ENCODE measurements at regions not wholly inside any gene's neighbourhood (a gene's known extent, or its start where the extent isn't known, plus 50 kb on each side); places are given as distances from the start of the nearest gene placed in this dataset.

DNA sequence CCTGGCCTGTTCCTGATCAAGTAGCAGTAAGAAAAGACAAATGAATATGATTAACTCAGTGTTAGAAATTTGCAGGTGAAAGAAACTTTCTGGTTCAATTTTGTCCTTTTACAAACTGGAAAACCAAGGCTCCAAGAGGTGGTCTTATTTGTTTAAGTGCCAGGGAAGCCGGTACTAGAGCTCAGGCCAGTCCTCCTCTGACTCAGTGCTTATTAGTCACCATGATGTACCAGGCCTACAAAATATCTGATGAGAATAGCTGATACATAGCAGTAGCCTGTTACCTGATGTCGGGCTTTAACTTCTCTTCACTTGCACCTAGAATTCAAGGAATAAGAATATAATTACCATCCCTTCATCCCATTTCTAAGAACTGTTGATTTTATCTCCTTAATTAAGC is 394.8 kb downstream of the LMX1A start:
- H3K4me3 ChIP-seq (ENCODE audit: low read length), result no peak overlapping the region
- no peak for DNase-seq (ENCODE audit: low read depth, low spot score)

DNA sequence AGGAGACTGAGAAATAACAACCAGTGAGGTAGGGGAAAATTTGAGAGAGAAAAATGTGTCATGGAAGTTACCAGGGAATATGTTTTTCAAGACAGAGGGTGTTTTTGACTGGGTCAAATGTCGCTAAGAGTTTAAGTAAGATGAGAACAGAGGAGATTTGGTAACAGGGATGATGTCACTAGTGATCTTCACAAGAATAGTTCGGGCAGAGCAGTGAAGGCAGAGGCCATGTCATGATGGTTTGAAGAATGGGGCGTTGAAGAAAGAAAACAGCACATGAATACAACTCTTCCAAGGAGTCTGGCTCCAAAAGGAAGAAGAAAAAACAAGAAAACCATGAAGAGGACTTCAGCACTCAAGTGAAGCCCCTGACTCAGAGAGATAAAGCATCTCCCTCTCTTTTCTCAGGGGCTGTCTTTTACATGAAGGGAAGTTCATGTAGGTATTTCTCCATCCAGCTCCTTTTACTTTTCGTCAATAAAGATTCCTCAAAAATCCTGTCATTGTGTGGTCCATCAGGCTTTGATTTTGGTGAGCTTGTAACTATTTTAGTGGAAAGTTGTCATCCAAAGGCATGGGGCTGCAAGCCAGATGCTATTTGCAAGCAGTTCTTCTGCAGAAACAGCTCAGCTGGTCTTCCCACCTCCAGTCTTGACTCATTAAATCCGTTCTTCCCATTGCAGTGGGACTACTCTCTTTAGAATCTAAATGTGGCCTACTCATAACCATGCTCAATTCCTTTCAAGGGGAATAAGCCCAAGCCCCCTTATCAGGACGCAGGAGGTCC is 397.3 kb downstream of the LMX1A start:
- H3K4me3 ChIP-seq (ENCODE audit: low read length), result no peak overlapping the region
- no peak for DNase-seq (ENCODE audit: low read depth, low spot score)

DNA sequence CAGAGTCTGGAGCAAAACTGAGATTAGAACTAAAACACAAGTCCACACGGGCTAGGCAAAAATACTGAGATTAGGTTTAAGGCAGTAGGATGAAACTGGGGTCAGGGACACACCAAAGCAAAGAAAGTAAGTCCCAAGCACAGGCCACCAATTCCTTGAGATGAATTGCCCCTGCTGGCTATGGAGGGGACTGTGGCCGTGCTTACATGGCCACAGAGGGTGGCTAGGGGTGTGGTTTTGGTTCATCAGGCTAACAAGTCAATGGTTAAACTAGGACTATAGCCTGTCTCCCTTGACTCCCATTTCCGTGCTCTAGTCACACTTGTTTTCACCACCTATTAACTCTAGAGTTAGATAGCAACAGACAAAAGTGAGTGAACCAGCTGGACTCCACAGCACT is 394.8 kb downstream of the PBX1 start:
- H3K4me3 ChIP-seq (ENCODE audit: low read length), result no peak overlapping the region
- DNase-seq (ENCODE audit: low read depth, low spot score), result no peak

DNA sequence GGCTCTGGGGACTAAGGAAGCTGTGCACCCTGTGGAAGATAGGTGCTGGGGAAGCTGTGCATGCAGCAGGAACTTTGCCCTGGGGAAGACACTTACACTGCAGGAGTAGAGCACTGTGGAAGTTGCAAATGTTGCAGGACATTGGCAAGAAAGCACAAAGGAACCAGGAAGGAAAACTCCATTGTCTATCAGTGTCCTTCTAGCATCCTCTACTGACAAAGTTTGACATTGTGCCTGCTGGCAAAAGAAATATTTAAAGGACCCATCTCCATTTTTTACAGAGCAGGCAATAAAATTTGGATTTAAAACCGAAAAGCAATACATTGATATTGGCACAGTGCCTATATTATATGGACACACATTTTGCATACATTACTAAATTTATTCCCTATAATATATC is 394.1 kb downstream of the PBX1 start:
- no peak overlapping the region for H3K4me3 ChIP-seq (ENCODE audit: low read length)
- no peak for DNase-seq (ENCODE audit: low read depth, low spot score)

DNA sequence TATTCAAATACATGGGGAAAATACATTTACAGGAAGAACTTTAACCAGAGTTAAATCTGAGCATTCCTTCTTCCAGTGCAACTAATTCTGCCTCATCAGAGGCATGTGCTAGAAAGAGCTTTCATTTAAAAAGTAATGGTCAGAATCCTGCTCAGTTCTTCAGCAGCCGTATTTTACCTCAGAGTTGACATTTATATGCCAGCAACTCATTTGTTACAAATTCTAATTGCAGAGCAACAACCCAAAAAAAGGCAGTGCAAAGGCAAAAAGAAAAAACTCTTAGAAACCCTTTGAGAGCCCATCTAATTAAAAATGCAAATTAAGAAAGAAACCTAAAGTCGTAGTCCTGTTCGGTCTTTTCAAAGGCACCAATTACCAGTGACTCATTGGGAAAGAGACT is 392.5 kb downstream of the PBX1 start:
- no peak overlapping the region for H3K4me3 ChIP-seq (ENCODE audit: low read length)
- DNase-seq (ENCODE audit: low read depth, low spot score), result no peak

DNA sequence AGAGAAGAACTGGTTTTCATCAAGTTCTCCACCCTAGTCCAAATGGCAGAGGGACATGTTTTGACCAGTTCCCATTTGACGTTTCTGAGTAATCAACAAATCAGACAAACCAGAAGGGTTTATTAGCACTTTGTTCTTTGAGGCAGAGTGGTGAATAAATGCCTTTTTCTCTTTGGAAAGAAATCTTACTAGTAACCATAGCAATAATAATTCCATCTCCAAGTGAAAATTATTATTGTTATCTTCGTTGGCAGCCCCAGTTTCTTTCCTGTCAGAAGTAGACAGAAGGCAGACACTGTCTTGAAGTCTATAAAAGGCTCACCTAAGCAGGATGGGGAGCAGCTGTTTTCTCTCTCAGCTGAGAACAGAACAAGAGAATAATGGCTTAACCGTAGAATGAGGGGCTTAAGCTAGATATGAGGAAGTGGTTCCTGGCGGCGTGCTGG is 391.6 kb downstream of the PBX1 start:
- no peak overlapping the region for H3K4me3 ChIP-seq (ENCODE audit: low read length)
- no peak for DNase-seq (ENCODE audit: low read depth, low spot score)

DNA sequence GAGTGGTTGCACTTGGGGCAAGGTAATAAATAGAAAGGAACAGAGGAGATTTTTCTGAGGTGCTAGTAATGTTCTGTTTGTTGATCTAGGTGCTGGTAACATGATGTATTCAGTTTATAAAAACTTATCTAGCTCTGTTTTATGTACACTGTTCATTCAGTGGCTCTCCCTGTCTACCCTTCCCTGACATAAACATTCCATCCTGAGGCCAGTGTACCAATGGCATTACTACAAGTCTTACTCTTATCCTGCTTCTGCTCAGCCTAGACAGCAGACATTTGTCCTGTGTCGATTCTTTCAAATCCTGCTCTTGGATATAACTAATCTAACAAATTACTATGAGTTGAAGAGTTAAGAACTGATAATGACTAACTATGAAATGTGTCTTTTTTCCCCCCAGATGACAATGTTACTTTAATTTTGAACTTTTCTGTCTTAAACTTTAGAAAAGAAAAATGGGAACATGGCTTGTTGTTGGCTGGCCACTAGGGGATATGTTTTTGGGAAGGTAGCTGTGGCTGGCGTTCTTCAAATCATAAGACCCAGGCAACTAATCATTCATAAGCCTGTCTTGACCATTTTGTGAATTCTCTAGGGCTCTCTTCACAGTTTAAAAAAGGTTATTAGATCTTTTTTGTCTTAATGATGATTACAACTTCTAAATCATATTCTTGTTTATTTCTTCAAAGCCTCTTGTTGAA is 390.9 kb downstream of the PBX1 start:
- no peak for DNase-seq (ENCODE audit: low read depth, low spot score)
- H3K4me3 ChIP-seq (ENCODE audit: low read length), result no peak overlapping the region

DNA sequence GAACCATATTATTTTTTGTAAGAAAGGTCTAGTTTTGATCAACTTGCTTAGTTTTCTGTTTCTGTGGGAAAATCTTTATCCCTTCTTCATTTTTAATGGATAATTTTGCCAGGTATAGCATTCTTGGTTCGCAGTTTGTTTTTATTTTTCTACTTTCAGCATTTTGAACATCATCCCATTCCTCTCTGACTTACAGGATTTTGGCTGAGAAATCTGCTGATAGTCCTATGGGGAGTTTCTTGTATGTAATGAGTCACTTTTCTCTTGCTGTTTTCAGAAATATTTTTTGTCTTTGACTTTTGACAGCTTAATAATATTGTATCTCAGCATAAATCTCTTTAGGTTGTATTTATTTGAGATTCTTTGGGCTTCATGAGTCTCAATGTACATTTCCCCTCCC is 389.1 kb downstream of the PBX1 start:
- H3K4me3 ChIP-seq (ENCODE audit: low read length), result no peak overlapping the region
- DNase-seq (ENCODE audit: low read depth, low spot score), result no peak

DNA sequence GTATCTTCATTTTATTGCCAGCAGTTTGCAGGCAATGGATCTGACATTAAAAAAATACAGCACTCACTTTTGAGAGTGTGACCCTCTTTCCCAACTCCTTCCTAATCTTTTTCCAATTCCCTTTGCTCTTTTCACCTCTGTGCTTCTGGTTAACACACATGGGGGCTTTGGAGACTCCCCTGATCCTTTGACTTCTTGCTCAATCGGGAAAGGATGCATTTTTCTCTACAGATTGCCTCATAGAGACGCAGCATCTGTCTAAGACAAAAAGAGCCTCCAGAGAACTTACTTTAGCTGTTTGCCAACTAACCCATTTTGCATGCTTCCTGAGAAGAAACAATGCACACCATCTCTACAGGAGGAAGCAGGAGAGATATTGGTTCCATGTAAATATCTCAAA is 378.3 kb downstream of the PBX1 start:
- H3K4me3 ChIP-seq (ENCODE audit: low read length), result no peak overlapping the region
- DNase-seq (ENCODE audit: low read depth, low spot score), result no peak

DNA sequence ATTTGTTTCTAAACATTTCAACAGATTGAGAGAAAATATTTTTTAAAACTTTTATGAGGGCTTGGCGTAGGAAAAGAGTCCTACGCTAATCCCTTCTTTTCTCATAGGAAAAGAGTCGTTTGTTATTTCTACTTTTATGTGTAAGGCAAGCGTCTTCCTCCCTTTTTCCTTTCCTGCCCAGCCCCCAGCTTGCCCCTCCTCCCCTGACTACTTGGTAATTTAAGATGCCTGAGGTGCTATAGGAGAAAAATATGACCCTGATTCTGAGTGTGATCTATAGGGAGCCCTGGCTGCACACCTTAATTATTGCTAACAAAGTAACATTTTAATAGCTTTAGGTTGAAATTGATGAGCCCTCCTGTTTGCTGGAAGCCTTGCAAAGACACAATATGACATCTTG is 373.6 kb downstream of the PBX1 start:
- DNase-seq (ENCODE audit: low read depth, low spot score), result no peak
- no peak overlapping the region for H3K4me3 ChIP-seq (ENCODE audit: low read length)

DNA sequence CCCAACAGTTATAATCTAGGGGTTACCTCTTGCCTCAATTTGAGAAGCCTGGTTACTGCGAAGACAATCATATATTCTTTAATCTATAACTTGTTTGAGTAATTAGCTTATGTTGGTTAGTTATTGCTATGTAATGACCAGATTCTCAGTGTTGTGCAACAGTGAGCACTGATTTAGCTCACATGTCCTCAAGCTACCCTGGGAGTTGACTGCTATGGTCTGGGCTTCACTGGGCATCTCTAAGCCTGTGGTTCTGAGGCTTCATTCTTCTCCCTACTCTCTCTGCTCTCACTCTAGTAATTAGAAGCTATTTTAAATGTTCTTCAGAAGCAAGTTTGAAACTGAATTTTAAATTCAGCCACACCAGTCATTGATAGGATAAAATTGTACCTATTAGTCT is 371.8 kb downstream of the PBX1 start:
- no peak for DNase-seq (ENCODE audit: low read depth, low spot score)
- H3K4me3 ChIP-seq (ENCODE audit: low read length), result no peak overlapping the region

DNA sequence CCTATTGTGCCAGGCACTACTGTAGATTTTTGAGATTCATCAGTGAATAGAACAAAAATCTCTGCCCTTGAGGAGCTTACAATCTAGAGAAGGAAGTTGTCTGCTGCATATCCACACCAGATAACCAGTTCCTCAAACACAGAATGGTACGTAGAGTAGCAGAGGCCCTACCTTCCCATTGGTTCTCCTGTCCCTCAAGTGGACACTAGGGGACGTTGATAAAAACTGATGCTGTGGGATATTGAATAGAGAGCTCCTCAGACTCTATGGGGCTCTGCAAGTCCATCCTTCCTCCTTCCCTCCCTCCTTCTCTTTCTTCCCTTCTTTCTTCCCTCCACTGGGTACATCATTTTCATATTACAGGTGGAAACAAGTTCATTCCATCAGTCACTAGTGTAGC is 371.3 kb downstream of the PBX1 start:
- no peak overlapping the region for H3K4me3 ChIP-seq (ENCODE audit: low read length)
- no peak for DNase-seq (ENCODE audit: low read depth, low spot score)

DNA sequence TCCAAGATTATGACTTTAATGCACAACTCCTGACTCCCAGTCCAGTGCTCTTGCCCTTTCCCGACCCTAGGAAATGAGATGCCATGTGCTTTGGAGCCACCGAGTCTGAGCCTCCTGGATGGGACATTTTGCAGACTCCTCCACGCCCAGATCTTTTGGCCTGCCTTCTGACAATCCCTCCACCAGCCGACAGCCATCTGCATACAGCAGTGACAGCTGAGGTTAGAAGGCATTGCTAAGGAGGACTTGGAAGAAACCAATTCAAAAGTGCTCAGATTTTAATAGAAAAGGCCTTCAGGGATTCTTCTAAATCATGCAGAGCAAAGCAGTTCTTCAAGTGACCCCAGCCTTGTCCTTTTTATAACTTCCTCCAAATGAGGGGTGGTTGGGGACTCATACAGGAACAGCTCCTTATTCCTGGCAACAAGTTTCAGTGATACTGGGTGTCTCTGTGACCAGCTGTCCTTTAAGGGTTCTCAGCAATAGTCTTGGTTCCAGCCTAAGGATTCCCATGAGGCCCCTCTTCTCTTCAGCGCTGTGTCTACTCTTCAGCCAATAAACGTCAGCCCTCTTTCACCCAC is 369.3 kb downstream of the PBX1 start:
- no peak overlapping the region for H3K4me3 ChIP-seq (ENCODE audit: low read length)
- no peak for DNase-seq (ENCODE audit: low read depth, low spot score)

DNA sequence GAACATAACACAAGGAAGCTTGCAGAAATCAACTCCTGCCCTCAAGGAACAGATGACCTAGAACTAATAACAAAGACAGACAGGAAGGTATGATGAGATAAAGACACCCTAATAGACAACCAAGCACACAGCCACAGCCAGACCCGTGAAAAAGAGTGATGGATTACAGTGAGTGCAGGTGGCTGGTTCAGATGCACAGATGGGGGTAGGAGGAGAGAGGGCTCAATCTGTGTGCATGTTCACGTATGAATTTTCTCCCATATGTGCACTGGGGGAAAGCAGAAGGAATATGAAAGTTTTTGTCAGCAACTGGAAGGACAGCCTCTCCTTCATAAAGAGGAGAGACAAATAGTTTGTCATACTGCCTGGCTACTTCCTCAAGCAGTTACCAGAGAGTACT is 367.1 kb downstream of the PBX1 start:
- no peak for DNase-seq (ENCODE audit: low read depth, low spot score)
- no peak overlapping the region for H3K4me3 ChIP-seq (ENCODE audit: low read length)

DNA sequence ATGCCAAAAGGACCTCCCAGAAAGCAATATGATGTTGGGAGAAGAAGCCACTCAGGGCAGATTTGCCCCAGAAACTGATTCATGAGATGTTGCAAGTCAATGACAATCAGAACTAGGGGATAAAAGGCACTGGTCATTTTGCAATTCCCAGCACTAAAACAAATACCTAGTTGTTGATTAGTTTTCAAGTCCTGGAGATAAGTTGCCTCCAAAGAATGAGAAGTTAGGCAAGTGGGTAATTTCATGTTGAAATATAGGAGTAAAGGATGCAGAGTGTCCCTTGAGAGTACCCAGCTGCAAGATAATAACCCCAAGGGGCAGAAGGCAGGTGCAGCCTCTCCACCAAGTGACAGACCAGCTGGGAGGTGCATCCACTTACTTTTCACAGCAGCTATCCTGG is 363.6 kb downstream of the PBX1 start:
- no peak for DNase-seq (ENCODE audit: low read depth, low spot score)
- no peak overlapping the region for H3K4me3 ChIP-seq (ENCODE audit: low read length)

DNA sequence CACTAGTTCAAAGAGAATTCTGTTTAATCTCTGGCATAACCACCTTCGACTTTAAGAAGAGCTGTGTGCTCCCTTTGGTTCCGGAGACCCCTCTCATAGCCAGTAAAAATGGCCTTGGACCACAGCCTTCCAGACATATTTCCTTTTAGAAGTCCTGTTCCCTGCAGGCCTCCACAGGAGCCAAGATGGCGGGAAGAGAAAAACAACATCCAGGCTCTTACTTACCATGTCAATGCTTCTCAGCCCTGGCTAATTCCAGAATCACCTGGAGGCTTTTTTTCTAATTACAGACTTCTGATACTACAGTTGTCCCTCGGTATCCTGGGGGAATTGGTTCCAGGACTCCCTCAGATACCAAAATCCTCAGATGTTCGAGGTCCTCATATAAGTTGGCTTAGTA is 362.5 kb downstream of the PBX1 start:
- no peak overlapping the region for H3K4me3 ChIP-seq (ENCODE audit: low read length)

DNA sequence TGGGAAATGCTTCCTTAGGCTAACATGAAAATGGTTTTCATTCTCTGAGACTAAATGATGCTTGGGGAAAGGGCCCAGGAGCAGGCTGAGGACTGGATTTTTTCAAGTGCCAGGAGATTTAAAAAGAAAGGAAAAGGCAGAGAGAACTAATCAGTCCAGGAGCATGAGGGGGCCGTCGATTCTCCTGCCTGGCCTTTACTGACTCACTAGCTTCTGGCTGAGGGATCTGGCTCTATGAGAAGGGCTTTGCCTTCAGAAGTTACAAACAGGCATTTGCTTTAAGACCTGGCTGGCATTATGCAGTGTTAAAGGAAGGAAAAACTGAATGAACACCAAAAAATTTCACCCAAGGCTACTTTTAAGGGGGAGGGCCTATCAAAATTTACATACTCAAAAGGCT is 359.2 kb downstream of the PBX1 start:
- DNase-seq (ENCODE audit: low read depth, low spot score), result no peak

More for the DNA sequence above, 362.5 kb downstream of the PBX1 start:
- DNase-seq (ENCODE audit: low read depth, low spot score), result no peak

DNA sequence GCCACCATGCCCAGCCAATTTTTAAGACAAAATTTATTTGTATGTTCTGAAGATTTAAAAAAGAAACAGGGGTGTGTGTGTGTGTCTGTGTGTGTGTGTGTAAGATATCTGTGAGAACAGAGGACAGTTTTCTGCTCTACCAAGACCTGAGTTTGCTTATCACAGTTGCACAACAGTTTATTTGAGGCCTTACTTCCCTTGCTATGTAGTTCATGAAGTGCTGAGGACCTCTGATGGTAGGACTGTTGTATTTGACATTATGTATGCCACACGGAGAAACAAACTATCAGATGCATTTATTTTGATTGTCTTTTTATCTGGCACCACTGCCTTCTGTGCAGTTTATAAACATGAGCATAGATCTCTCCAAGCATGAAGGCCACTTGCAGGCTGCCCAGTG is 355.2 kb downstream of the PBX1 start:
- no peak overlapping the region for H3K4me3 ChIP-seq (ENCODE audit: low read length)

More for the DNA sequence above, 359.2 kb downstream of the PBX1 start:
- H3K4me3 ChIP-seq (ENCODE audit: low read length), result no peak overlapping the region

DNA sequence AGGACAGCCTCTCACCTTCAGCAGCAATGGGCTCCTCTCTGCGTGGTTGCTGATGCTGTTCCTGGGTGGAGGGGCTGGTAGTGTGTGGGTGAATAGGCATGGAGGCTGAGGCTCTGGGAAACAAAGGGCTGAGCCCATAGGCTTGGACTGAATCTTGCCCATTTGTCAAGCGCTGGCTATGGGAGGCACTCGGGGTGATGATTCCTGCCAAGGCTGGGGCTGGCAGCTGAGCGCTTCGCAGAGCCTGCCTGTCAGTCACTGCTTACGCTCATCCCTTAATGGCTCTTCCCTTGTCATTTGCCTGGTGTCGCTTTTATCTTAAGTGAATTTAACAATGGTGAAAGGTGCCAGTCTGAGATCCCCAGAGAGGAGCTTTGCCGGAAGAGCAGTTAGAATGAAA is 353.3 kb downstream of the PBX1 start:
- no peak for DNase-seq (ENCODE audit: low read depth, low spot score)
- H3K4me3 ChIP-seq (ENCODE audit: low read length), result no peak overlapping the region

More for the DNA sequence above, 355.2 kb downstream of the PBX1 start:
- DNase-seq (ENCODE audit: low read depth, low spot score), result no peak

DNA sequence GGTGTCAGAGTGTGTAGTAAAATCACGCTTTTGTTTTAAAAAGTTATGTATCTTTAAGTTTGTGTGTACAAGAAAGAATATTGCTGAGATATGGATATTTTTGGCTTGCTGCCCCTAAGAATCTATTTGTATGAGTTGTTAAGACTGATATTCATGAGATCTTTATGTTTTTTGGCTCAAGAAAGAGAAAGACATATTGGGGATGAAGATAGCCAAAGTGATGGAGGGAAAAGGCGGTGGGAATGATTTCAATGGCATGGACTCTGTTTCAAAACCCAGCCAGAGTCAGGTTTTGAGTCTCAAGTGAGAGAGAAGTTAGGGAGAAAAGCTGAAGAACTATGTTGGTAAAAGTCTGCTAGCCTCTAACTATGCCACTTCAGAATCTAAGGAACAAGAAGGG is 351.7 kb downstream of the PBX1 start:
- DNase-seq (ENCODE audit: low read depth, low spot score), result no peak
- H3K4me3 ChIP-seq (ENCODE audit: low read length), result no peak overlapping the region

All from Jurkat, Clone E6-1 (cell line).